Lung (tissue), 11 donors: ENCODE measurements at regions not wholly inside any gene's neighbourhood (a gene's known extent, or its start where the extent isn't known, plus 50 kb on each side); places are given as distances from the start of the nearest gene placed in this dataset.

Experiments used
- ATAC-seq: fragments of 200-7000 bp; cut with Tn5 transposase; one replicate; pipeline ENCODE4 v1.9.1; 2020; ENCODE audit warnings: moderate number of reproducible peaks; ENCODE audit not compliant: insufficient read depth, low FRiP score
- DNase-seq, 3 donors: peaks; one replicate each; pipeline ENCODE4 v3.0.0-alpha.2; 2013 to 2017
- H3K27ac ChIP-seq, 2 donors: one replicate each; pipeline ENCODE4 v1.5.1; 2013; ENCODE audit warnings: mild to moderate bottlenecking in 2 of 2, moderate library complexity in 2 of 2, control low read depth in 1 of 2, inconsistent platforms in 1 of 2, low read depth in 1 of 2, low read length in 1 of 2
- H3K27me3 ChIP-seq, 3 donors: one replicate each; pipeline ENCODE4 v1.5.1; 2013; ENCODE audit warnings: low read length in 2 of 3; ENCODE audit not compliant: control insufficient read depth in 3 of 3, insufficient read depth in 3 of 3
- H3K36me3 ChIP-seq, 4 donors: one replicate each; pipeline ENCODE4 v1.5.1; 2013; ENCODE audit warnings: low read length in 4 of 4, mild to moderate bottlenecking in 1 of 4, moderate library complexity in 1 of 4; ENCODE audit not compliant: control insufficient read depth in 4 of 4, insufficient read depth in 4 of 4
- H3K4me1 ChIP-seq, 5 donors: one replicate each; pipeline ENCODE4 v1.5.1; 2013; ENCODE audit warnings: low read length in 5 of 5, mild to moderate bottlenecking in 2 of 5, moderate library complexity in 1 of 5; ENCODE audit not compliant: control insufficient read depth in 5 of 5, insufficient read depth in 5 of 5
- H3K4me3 ChIP-seq: one replicate; pipeline ENCODE4 v1.5.1; 2013; ENCODE audit warnings: mild to moderate bottlenecking, control low read depth, moderate library complexity
- H3K9ac ChIP-seq, 2 donors: one replicate each; pipeline ENCODE4 v1.5.1; 2013; ENCODE audit warnings: low read length in 2 of 2, control low read depth in 1 of 2; ENCODE audit not compliant: insufficient read depth in 1 of 2
- H3K9me3 ChIP-seq, 4 donors: one replicate each; pipeline ENCODE4 v1.5.1; 2013; ENCODE audit warnings: low read length in 3 of 4, mild to moderate bottlenecking in 1 of 4, moderate library complexity in 1 of 4; ENCODE audit not compliant: control insufficient read depth in 4 of 4, insufficient read depth in 3 of 4
- CTCF ChIP-seq: IDR thresholded peaks from 2 replicates; pipeline ENCODE4 v1.5.1; 2012; ENCODE audit warnings: mild to moderate bottlenecking; ENCODE audit errors: control extremely low read depth, extremely low read depth
- WGBS, 2 donors: extraction: QIAGEN DNeasy Blood & Tissue Kit; methylation state at CpG; one replicate each; pipeline ENCODE4 v1.1.7; 2013; 5-methylcytosine and 5-hydroxymethylcytosine counted together
- donor health status: control.
- donor health status: control.
- donor health status: Bipolar disorder and iron deficiency.
- donor health status: healthy.
- donor health status: DM: yes; HTN: yes; CAD: no.

DNA sequence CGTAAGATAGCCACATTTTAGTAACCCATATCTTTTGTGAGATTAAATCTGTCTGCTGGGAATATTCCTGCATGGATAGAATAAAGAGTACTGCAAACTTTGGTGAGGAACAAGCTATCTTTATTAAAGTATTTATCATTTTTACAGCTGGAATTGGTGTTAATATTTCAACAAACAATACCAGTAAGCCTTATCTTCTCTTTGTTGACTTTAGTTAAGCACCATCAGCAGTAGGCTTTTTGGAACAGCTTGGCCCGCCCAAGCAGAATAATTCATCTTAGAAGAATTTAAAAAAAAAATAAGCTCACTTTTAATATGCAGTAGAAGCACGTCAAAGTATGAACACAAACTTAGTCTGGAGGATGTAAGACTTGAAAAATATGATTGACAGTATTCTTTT lies 917.8 kb upstream of the ADGRB3 start:
- ATAC-seq (peak; percentile 19), DNase-seq (peak in 1 of 3 donors; percentile 9)
- H3K9me3 ChIP-seq: no peaks in the 10 kb centered on the region
- H3K36me3 ChIP-seq: no peaks in the 10 kb centered on the region
- H3K4me1 ChIP-seq: no peaks in the 10 kb centered on the region
- WGBS, 2 donors: 43 to 60% methylated on average over 3 of the region's 3 CpGs
- TF ChIP-seq CTCF: no peak
- no peaks in the 10 kb centered on the region for H3K27me3 ChIP-seq
- H3K9ac ChIP-seq: no peak overlapping the region
- no peak overlapping the region for H3K27ac ChIP-seq
- no peak overlapping the region for H3K4me3 ChIP-seq

DNA sequence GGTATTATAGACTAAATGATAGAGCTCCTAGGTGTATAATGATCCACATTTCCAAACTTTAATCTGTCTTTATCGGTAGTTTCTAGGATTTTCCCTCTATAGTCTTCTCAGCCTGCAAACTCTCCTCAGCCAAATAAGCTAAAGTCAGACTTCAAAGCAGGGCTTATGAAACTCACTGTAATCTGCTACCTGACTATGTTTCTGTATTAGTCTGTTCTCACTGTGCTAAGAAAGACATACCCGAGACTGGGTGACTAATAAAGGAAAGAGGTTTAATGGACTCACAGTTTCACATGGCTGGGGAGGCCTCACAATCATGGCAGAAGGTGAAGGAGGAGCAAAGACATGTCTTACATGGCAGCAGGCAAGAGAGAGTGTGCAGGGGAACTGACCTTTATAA lies 928.7 kb upstream of the ADGRB3 start:
- Histone ChIP-seq H3K9ac (no peak overlapping the region), H3K4me3 (no peak overlapping the region), H3K9me3 (peaks cover 0 to 3% (median 0%) of the 10 kb centered on the region in 4 donors), H3K27ac (no peak overlapping the region), H3K36me3 (no peaks in the 10 kb centered on the region), H3K27me3 (no peaks in the 10 kb centered on the region), H3K4me1 (no peaks in the 10 kb centered on the region)
- no peak for DNase-seq
- 81 to 86% methylated on average over 2 of the region's 2 CpGs for WGBS, 2 donors
- no peak for ATAC-seq
- no peak for TF ChIP-seq CTCF

- H3K4me3 ChIP-seq: no peak overlapping the region
- no peaks in the 10 kb centered on the region for H3K27me3 ChIP-seq
- no peak for TF ChIP-seq CTCF
- H3K4me1 ChIP-seq: no peaks in the 10 kb centered on the region
- H3K9ac ChIP-seq: no peak overlapping the region
- DNase-seq: peak; percentile 17 to 76 (median 51)
- ATAC-seq: peak; percentile 62
- H3K36me3 ChIP-seq: no peaks in the 10 kb centered on the region
- 56 to 62% methylated on average over 4 of the region's 4 CpGs for WGBS, 2 donors
- no peak overlapping the region for H3K27ac ChIP-seq
- no peaks in the 10 kb centered on the region for H3K9me3 ChIP-seq
These were observed 936.5 kb upstream of the ADGRB3 start for GRCh38 chr6:67698534-67698933.

- H3K27me3 ChIP-seq: no peaks in the 10 kb centered on the region
- WGBS, 2 donors: 76 to 81% methylated on average over 4 of the region's 4 CpGs
These were observed 941.0 kb upstream of the ADGRB3 start for GRCh38 chr6:67694127-67694526.

More at GRCh38 chr6:67694127-67694526, 941.0 kb upstream of the ADGRB3 start:
- no peak overlapping the region for H3K9ac ChIP-seq
- H3K4me1 ChIP-seq: no peaks in the 10 kb centered on the region
- H3K4me3 ChIP-seq: no peak overlapping the region
- no peaks in the 10 kb centered on the region for H3K36me3 ChIP-seq
- H3K27ac ChIP-seq: no peak overlapping the region
- no peaks in the 10 kb centered on the region for H3K9me3 ChIP-seq
- ATAC-seq: no peak
- no peak for TF ChIP-seq CTCF
- no peak for DNase-seq
